Karpas-422 (cell line): ENCODE measurements at regions not wholly inside any gene's neighbourhood (a gene's known extent, or its start where the extent isn't known, plus 50 kb on each side); places are given as distances from the start of the nearest gene placed in this dataset.
"Not testable (repeated sequence)": the region's sequence is repeated elsewhere in the genome, so short reads cannot be mapped to it uniquely, and the experiment has no call there.

Experiments
- DNase-seq: peaks from one replicate; pipeline ENCODE4 v3.0.0-alpha.2; 2015
- H2AFZ ChIP-seq: fragments of 200-600 bp; sonication (generic); 2 replicates; pipeline ENCODE4 v1.6.1; 2014; ENCODE audit warnings: antibody characterized with exemption, low read length, mixed read lengths
- H3K27ac ChIP-seq: fragments of 200-600 bp; sonication (generic); 2 replicates; pipeline ENCODE4 v1.5.1; 2014; ENCODE audit warnings: mild to moderate bottlenecking, low read length, moderate library complexity
- H3K27me3 ChIP-seq: fragments of 200-600 bp; sonication (generic); 2 replicates; pipeline ENCODE4 v1.6.1; 2014; ENCODE audit warnings: low read length, mixed read lengths
- H3K36me3 ChIP-seq: fragments of 200-600 bp; sonication (generic); 2 replicates; pipeline ENCODE4 v1.6.1; 2014; ENCODE audit warnings: low read length, mixed read lengths; ENCODE audit not compliant: insufficient read depth
- H3K4me1 ChIP-seq: fragments of 200-600 bp; sonication (generic); 2 replicates; pipeline ENCODE4 v1.6.1; 2014; ENCODE audit warnings: mild to moderate bottlenecking, low read length, mixed read lengths
- H3K4me2 ChIP-seq: fragments of 200-600 bp; sonication (generic); 2 replicates; pipeline ENCODE4 v1.6.1; 2014; ENCODE audit warnings: low read length, low read depth, mild to moderate bottlenecking; ENCODE audit not compliant: poor library complexity, severe bottlenecking
- H3K4me3 ChIP-seq: fragments of 200-600 bp; sonication (generic); 2 replicates; pipeline ENCODE4 v1.5.1; 2014; ENCODE audit warnings: mild to moderate bottlenecking, antibody characterized with exemption, low read length, mixed read lengths
- H3K79me2 ChIP-seq: fragments of 200-600 bp; sonication (generic); 2 replicates; pipeline ENCODE4 v1.6.1; 2014; ENCODE audit warnings: mild to moderate bottlenecking, low read length, mixed read lengths
- H3K9ac ChIP-seq: fragments of 200-600 bp; sonication (generic); 2 replicates; pipeline ENCODE4 v1.6.0; 2014; ENCODE audit warnings: low read length
- H3K9me2 ChIP-seq: fragments of 200-600 bp; sonication (generic), shearing (Covaris generic); replicated peaks from 2 replicates; pipeline ENCODE4 v1.6.0; 2014; ENCODE audit warnings: mild to moderate bottlenecking, low read length, moderate library complexity; ENCODE audit not compliant: insufficient read depth
- H3K9me3 ChIP-seq: fragments of 300-700, 200-600 bp; sonication (generic); 2 replicates; pipeline ENCODE4 v1.6.1; 2014; ENCODE audit warnings: low read length, mixed read lengths
- H4K20me1 ChIP-seq: fragments of 200-600 bp; sonication (generic); 2 replicates; pipeline ENCODE4 v1.6.1; 2014; ENCODE audit warnings: mild to moderate bottlenecking, antibody characterized with exemption, low read length, low read depth; ENCODE audit not compliant: insufficient read depth

- Histone ChIP-seq H3K79me2 (no peaks in the 10 kb centered on the region), H3K9me3 (no peaks in the 10 kb centered on the region), H3K4me3 (no peak overlapping the region), H3K9me2 (no peaks in the 10 kb centered on the region), H2AFZ (no peak overlapping the region), H3K27ac (no peak overlapping the region), H3K4me2 (no peak overlapping the region), H4K20me1 (no peaks in the 10 kb centered on the region), H3K27me3 (no peaks in the 10 kb centered on the region), H3K4me1 (no peaks in the 10 kb centered on the region), H3K9ac (no peak overlapping the region), H3K36me3 (no peaks in the 10 kb centered on the region)
- DNase-seq = no peak
Observed at GRCh38 chr13:110973007-110973700, 58.3 kb upstream of the ANKRD10 start.

- no peak overlapping the region for H3K4me3 ChIP-seq
- no peak overlapping the region for H3K27ac ChIP-seq
- H3K36me3 ChIP-seq = no peaks in the 10 kb centered on the region
- no peak overlapping the region for H3K4me2 ChIP-seq
- H3K9ac ChIP-seq = no peak overlapping the region
- no peaks in the 10 kb centered on the region for H3K4me1 ChIP-seq
- H3K79me2 ChIP-seq = no peaks in the 10 kb centered on the region
- DNase-seq = no peak
- no peaks in the 10 kb centered on the region for H3K27me3 ChIP-seq
- H3K9me3 ChIP-seq = no peaks in the 10 kb centered on the region
- no peaks in the 10 kb centered on the region for H4K20me1 ChIP-seq
- H2AFZ ChIP-seq = no peak overlapping the region
- H3K9me2 ChIP-seq = no peaks in the 10 kb centered on the region
Observed at GRCh38 chr13:110971486-110971885, 56.6 kb upstream of the ANKRD10 start.

GRCh38 chr13:110967156-110967855 is 52.4 kb upstream of the ANKRD10 start:
- DNase-seq = not testable (repeated sequence)

GRCh38 chr13:110965755-110966134 is 50.9 kb upstream of the ANKRD10 start:
- H3K9ac ChIP-seq = no peak overlapping the region
- no peaks in the 10 kb centered on the region for H4K20me1 ChIP-seq
- H3K27me3 ChIP-seq = no peaks in the 10 kb centered on the region
- no peak overlapping the region for H3K27ac ChIP-seq
- H3K9me3 ChIP-seq = no peaks in the 10 kb centered on the region
- H3K79me2 ChIP-seq = no peaks in the 10 kb centered on the region
- no peak for DNase-seq
- no peak overlapping the region for H3K4me3 ChIP-seq
- no peak overlapping the region for H2AFZ ChIP-seq
- H3K36me3 ChIP-seq = no peaks in the 10 kb centered on the region
- H3K4me1 ChIP-seq = no peaks in the 10 kb centered on the region
- no peak overlapping the region for H3K4me2 ChIP-seq
- no peaks in the 10 kb centered on the region for H3K9me2 ChIP-seq

More at GRCh38 chr13:110967156-110967855, 52.4 kb upstream of the ANKRD10 start:
- not testable (repeated sequence) for H3K4me1 ChIP-seq, H3K4me3 ChIP-seq, H3K9ac ChIP-seq, H4K20me1 ChIP-seq, H3K27ac ChIP-seq, H3K4me2 ChIP-seq, H3K9me3 ChIP-seq, H2AFZ ChIP-seq, H3K27me3 ChIP-seq, H3K79me2 ChIP-seq, H3K9me2 ChIP-seq, H3K36me3 ChIP-seq

- H3K36me3 ChIP-seq = no peaks in the 10 kb centered on the region
- H3K9me2 ChIP-seq = no peaks in the 10 kb centered on the region
- H3K9ac ChIP-seq = no peak overlapping the region
- H3K4me3 ChIP-seq = no peak overlapping the region
- no peak for DNase-seq
- no peaks in the 10 kb centered on the region for H4K20me1 ChIP-seq
- no peaks in the 10 kb centered on the region for H3K79me2 ChIP-seq
- H3K27me3 ChIP-seq = no peaks in the 10 kb centered on the region
- no peak overlapping the region for H3K4me2 ChIP-seq
- H3K4me1 ChIP-seq = no peaks in the 10 kb centered on the region
- no peak overlapping the region for H3K27ac ChIP-seq
- H2AFZ ChIP-seq = no peak overlapping the region
- H3K9me3 ChIP-seq = no peaks in the 10 kb centered on the region
Observed at GRCh38 chr13:110965038-110965754, 50.3 kb upstream of the ANKRD10 start.
